H1 (cell line): ENCODE measurements at regions not wholly inside any gene's neighbourhood (a gene's known extent, or its start where the extent isn't known, plus 50 kb on each side); places are given as distances from the start of the nearest gene placed in this dataset.

Experiments used
- CTCF ChIA-PET: fragments of 300-600 bp; sonication (Branson Sonifier 250); formaldehyde crosslinking; loops from one replicate; lab custom pipeline; 2021; ENCODE audit not compliant: partially characterized antibody; lab: Charles Lee
- POLR2A ChIA-PET: fragments of 300-600 bp; sonication (Branson Sonifier 250); formaldehyde crosslinking; loops from one replicate; lab custom pipeline; 2021; ENCODE audit warnings: inconsistent platforms; ENCODE audit not compliant: partially characterized antibody; lab: Charles Lee
- DNase-seq, 2 experiments: peaks; one replicate each; pipeline versions ENCODE4 v3.0.0 to v3.0.0-alpha.2; 2010 to 2022; ENCODE audit warnings: low spot score in 2 of 2, low read depth in 1 of 2, mixed read lengths in 1 of 2
- FAIRE-seq: peaks from 2 replicates; lab custom pipeline; 2011; peaks lifted over from hg19 to GRCh38; lab: Jason Lieb, UNC
- H2AFZ ChIP-seq: 2 replicates; pipeline ENCODE4 v1.8.1; 2012; ENCODE audit warnings: low read length, inconsistent platforms
- H2AK5ac ChIP-seq: 2 replicates; pipeline ENCODE4 v1.6.1; 2013; ENCODE audit warnings: low read depth, low read length
- H2BK120ac ChIP-seq: replicated peaks from 2 replicates; pipeline ENCODE3; 2013; ENCODE audit warnings: low read depth, low read length, inconsistent platforms
- H2BK12ac ChIP-seq: 2 replicates; pipeline ENCODE4 v1.6.1; 2013; ENCODE audit warnings: low read depth, low read length
- H2BK15ac ChIP-seq: 2 replicates; pipeline ENCODE4 v1.6.1; 2013; ENCODE audit warnings: low read length
- H2BK20ac ChIP-seq: 2 replicates; pipeline ENCODE4 v1.6.1; 2013; ENCODE audit warnings: low read length
- H2BK5ac ChIP-seq: 2 replicates; pipeline ENCODE4 v1.6.1; 2013; ENCODE audit warnings: low read depth, low read length
- H3K14ac ChIP-seq: 2 replicates; pipeline ENCODE4 v1.6.1; 2013; ENCODE audit warnings: inconsistent platforms; ENCODE audit not compliant: insufficient read length
- H3K18ac ChIP-seq: 2 replicates; pipeline ENCODE4 v1.6.1; 2013; ENCODE audit warnings: low read length; ENCODE audit errors: extremely low read depth
- H3K23ac ChIP-seq: 2 replicates; pipeline ENCODE4 v1.6.1; 2013; ENCODE audit warnings: inconsistent platforms; ENCODE audit not compliant: insufficient read length
- H3K23me2 ChIP-seq: 2 replicates; pipeline ENCODE4 v1.6.1; 2013; ENCODE audit warnings: low read depth, low read length
- H3K27ac ChIP-seq: 2 replicates; pipeline ENCODE4 v1.6.1; 2011; ENCODE audit warnings: low read depth, low read length, inconsistent platforms
- H3K27me3 ChIP-seq, 4 experiments: replicated peaks in 1 of 4; 1 replicate in 1 of 4; 2 replicates in 3 of 4; pipeline versions ENCODE4 v1.6.1 to v1.8.1; 2011 to 2013; ENCODE audit warnings: low read length in 3 of 4, mild to moderate bottlenecking in 3 of 4, inconsistent platforms in 2 of 4, mixed read lengths in 2 of 4, moderate library complexity in 1 of 4; ENCODE audit not compliant: control insufficient read depth in 3 of 4, insufficient read depth in 3 of 4; ENCODE audit errors: extremely low read depth in 1 of 4
- H3K36me3 ChIP-seq, 4 experiments: 2 replicates each; pipeline versions ENCODE4 v1.6.1 to v1.8.1; 2011 to 2013; ENCODE audit warnings: mild to moderate bottlenecking in 4 of 4, low read length in 3 of 4, moderate library complexity in 2 of 4, control low read depth in 1 of 4, inconsistent platforms in 1 of 4; ENCODE audit not compliant: insufficient read depth in 4 of 4, control insufficient read depth in 2 of 4
- H3K4ac ChIP-seq: replicated peaks from 2 replicates; pipeline ENCODE3; 2013; ENCODE audit warnings: low read length, low read depth, mixed read lengths, inconsistent platforms; ENCODE audit not compliant: insufficient read length
- H3K4me1 ChIP-seq, 4 experiments: replicated peaks in 1 of 4; 1 replicate in 1 of 4; 2 replicates in 3 of 4; pipeline versions ENCODE4 v1.6.1 to v1.8.1; 2011 to 2013; ENCODE audit warnings: low read length in 3 of 4, inconsistent platforms in 2 of 4, mixed read lengths in 1 of 4; ENCODE audit not compliant: insufficient read depth in 4 of 4, control insufficient read depth in 3 of 4
- H3K4me2 ChIP-seq, 2 experiments: 2 replicates each; pipeline versions ENCODE4 v1.6.1 to v1.8.1; 2011 to 2013; ENCODE audit warnings: low read depth in 2 of 2, low read length in 2 of 2, control low read depth in 1 of 2, inconsistent platforms in 1 of 2, mild to moderate bottlenecking in 1 of 2; ENCODE audit not compliant: insufficient read depth in 1 of 2
- H3K4me3 ChIP-seq, 4 experiments: fragments of 200-600, 300-600 bp in 1 of 4; sonication (generic), shearing (Covaris generic), sonication (Bioruptor Twin) in 1 of 4; 2 replicates each; pipeline versions ENCODE4 v1.5.1 to v1.8.1; 2011 to 2016; ENCODE audit warnings: low read length in 4 of 4, low read depth in 3 of 4, control low read depth in 2 of 4, inconsistent platforms in 2 of 4, mild to moderate bottlenecking in 2 of 4, mixed read lengths in 1 of 4, moderate library complexity in 1 of 4; ENCODE audit not compliant: insufficient read depth in 2 of 4; ENCODE audit errors: extremely low read depth in 1 of 4
- H3K56ac ChIP-seq: replicated peaks from 2 replicates; pipeline ENCODE3; 2013; ENCODE audit warnings: low read depth, mild to moderate bottlenecking, mixed read lengths, low read length, inconsistent platforms; ENCODE audit not compliant: insufficient read length
- H3K79me1 ChIP-seq: 2 replicates; pipeline ENCODE4 v1.6.1; 2013; ENCODE audit warnings: low read depth, low read length, control low read depth
- H3K79me2 ChIP-seq, 2 experiments: 2 replicates each; pipeline versions ENCODE4 v1.6.1 to v1.8.1; 2012 to 2013; ENCODE audit warnings: low read length in 2 of 2, mild to moderate bottlenecking in 2 of 2, inconsistent platforms in 1 of 2; ENCODE audit not compliant: insufficient read depth in 2 of 2, control insufficient read depth in 1 of 2
- H3K9ac ChIP-seq, 4 experiments: replicated peaks in 1 of 4; 1 replicate in 1 of 4; 2 replicates in 3 of 4; pipeline versions ENCODE4 v1.6.1 to v1.8.1; 2011 to 2013; ENCODE audit warnings: low read depth in 3 of 4, low read length in 3 of 4, control low read depth in 2 of 4, mild to moderate bottlenecking in 2 of 4, moderate library complexity in 2 of 4, inconsistent platforms in 1 of 4; ENCODE audit errors: extremely low read depth in 1 of 4
- H3K9me3 ChIP-seq, 2 experiments: 2 replicates each; pipeline versions ENCODE4 v1.6.1 to v1.8.1; 2012 to 2013; ENCODE audit warnings: mild to moderate bottlenecking in 2 of 2, moderate library complexity in 2 of 2, control low read depth in 1 of 2, inconsistent platforms in 1 of 2, low read depth in 1 of 2, low read length in 1 of 2, mixed read lengths in 1 of 2; ENCODE audit not compliant: insufficient read depth in 2 of 2
- H4K20me1 ChIP-seq, 2 experiments: replicated peaks in 1 of 2; 2 replicates each; pipeline versions ENCODE3 to v1.8.1; 2011 to 2013; ENCODE audit warnings: inconsistent platforms in 2 of 2, low read length in 2 of 2, mild to moderate bottlenecking in 1 of 2; ENCODE audit not compliant: insufficient read depth in 2 of 2, control insufficient read depth in 1 of 2
- H4K5ac ChIP-seq: 2 replicates; pipeline ENCODE4 v1.6.1; 2013; ENCODE audit warnings: low read length, low read depth, mixed read lengths, inconsistent platforms; ENCODE audit not compliant: insufficient read length
- H4K8ac ChIP-seq: 2 replicates; pipeline ENCODE4 v1.8.0; 2013; ENCODE audit warnings: mild to moderate bottlenecking, moderate library complexity, low read length, inconsistent platforms; ENCODE audit not compliant: insufficient read depth; ENCODE audit errors: extremely low read depth
- H4K91ac ChIP-seq: replicated peaks from 2 replicates; pipeline ENCODE3; 2013; ENCODE audit warnings: low read length, mixed read lengths, inconsistent platforms; ENCODE audit not compliant: insufficient read length
- ASH2L ChIP-seq: fragments of 200-600, 300-600 bp; sonication (generic); IDR thresholded peaks from one replicate; pipeline ENCODE4 v1.7.1; 2017; ENCODE audit warnings: low read length
- CBX5 ChIP-seq: fragments of 300-800, 300-1000 bp; sonication (generic); IDR thresholded peaks from 2 replicates; pipeline ENCODE4 v1.7.1; 2016; ENCODE audit warnings: antibody characterized with exemption, low read length, low read depth
- CREB1 ChIP-seq: IDR thresholded peaks from 2 replicates; pipeline ENCODE4 v1.6.1; 2012; ENCODE audit warnings: inconsistent platforms
- EZH2 ChIP-seq: fragments of 200-600 bp; sonication (generic); IDR thresholded peaks from 2 replicates; pipeline ENCODE4 v1.7.1; 2012; ENCODE audit warnings: low read depth, mild to moderate bottlenecking, moderate library complexity, low read length, inconsistent platforms; ENCODE audit not compliant: severe bottlenecking
- SIX5 ChIP-seq: IDR thresholded peaks from 2 replicates; pipeline ENCODE4 v1.6.1; 2011; ENCODE audit warnings: mild to moderate bottlenecking, low read depth, low read length
- SP4 ChIP-seq: IDR thresholded peaks from 2 replicates; pipeline ENCODE4 v1.6.1; 2012; ENCODE audit warnings: low read length, inconsistent platforms
- WGBS, 2 experiments: shearing (Covaris generic) in 1 of 2; methylation state at CpG; one replicate each; pipeline versions ENCODE4 v1.1.6 to v1.1.7; 2013 to 2015; ENCODE audit warnings: low lambda C conversion rate in 2 of 2, mixed read lengths in 2 of 2, inconsistent platforms in 1 of 2, low coverage in 1 of 2, missing lambda C conversion rate in 1 of 2; ENCODE audit not compliant: insufficient replicate concordance in 2 of 2, insufficient coverage in 1 of 2, insufficient read length in 1 of 2; ENCODE audit errors: extremely low coverage in 1 of 2, missing lambda C conversion rate in 1 of 2; 5-methylcytosine and 5-hydroxymethylcytosine counted together
- TF ChIP-seq, protein P1 (sequence below), 3 experiments: IDR thresholded peaks; 1 replicate in 2 of 3; 2 replicates in 1 of 3; pipeline versions ENCODE4 v1.5.1 to v1.6.1; 2011; ENCODE audit warnings: low read length in 3 of 3, mild to moderate bottlenecking in 3 of 3, inconsistent platforms in 2 of 3, low read depth in 1 of 3, moderate library complexity in 1 of 3; ENCODE audit not compliant: insufficient read depth in 1 of 3; ENCODE audit errors: control extremely low read depth in 1 of 3

DNA sequence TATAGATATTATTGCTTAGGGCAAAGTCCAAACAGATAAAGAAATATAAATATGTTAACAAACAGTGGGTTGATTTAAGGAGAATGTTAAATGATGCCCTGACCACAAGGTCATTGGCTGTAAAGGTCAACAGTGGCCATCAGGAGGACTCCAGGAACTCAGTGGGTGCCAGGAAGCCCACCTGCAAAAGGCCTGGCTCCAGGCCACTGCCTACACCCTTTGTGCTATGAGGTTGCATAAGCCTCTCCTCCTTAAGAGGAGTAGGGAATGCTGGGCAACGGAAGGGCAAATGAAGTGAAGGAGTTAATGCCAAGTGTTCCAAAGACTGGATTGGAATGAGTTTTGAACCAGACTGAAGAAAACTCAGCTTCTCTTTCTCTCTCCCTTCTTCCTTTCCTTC lies 73.3 kb upstream of the ALX4 start:
- ChIA-PET CTCF (no interaction called here), POLR2A (no interaction called here)
- Histone ChIP-seq H2BK15ac (no peak overlapping the region), H3K4me2 (no peak overlapping the region), H4K20me1 (no peaks in the 10 kb centered on the region), H4K8ac (no peak overlapping the region), H2BK20ac (no peak overlapping the region), H4K5ac (no peak overlapping the region), H3K4ac (no peak overlapping the region), H2AK5ac (no peak overlapping the region), H2BK12ac (no peak overlapping the region), H4K91ac (no peak overlapping the region), H3K4me1 (no peaks in the 10 kb centered on the region), H3K9ac (no peak overlapping the region), H3K18ac (no peak overlapping the region), H3K23me2 (no peaks in the 10 kb centered on the region), H3K14ac (no peak overlapping the region), H3K79me2 (no peaks in the 10 kb centered on the region), H3K23ac (no peak overlapping the region), H2BK5ac (no peak overlapping the region), H3K4me3 (no peak overlapping the region), H3K27ac (no peak overlapping the region), H3K56ac (no peak overlapping the region), H2BK120ac (no peak overlapping the region), H3K79me1 (no peaks in the 10 kb centered on the region), H3K9me3 (no peaks in the 10 kb centered on the region), H3K27me3 (no peaks in the 10 kb centered on the region; a peak in 1 of 7 replicates), H3K36me3 (no peaks in the 10 kb centered on the region), H2AFZ (no peak overlapping the region)
- TF ChIP-seq SIX5 (no peak), ASH2L (no peak), CBX5 (no peak), EZH2 (no peak), CREB1 (no peak), SP4 (no peak)
- TF ChIP-seq, protein P1, sequence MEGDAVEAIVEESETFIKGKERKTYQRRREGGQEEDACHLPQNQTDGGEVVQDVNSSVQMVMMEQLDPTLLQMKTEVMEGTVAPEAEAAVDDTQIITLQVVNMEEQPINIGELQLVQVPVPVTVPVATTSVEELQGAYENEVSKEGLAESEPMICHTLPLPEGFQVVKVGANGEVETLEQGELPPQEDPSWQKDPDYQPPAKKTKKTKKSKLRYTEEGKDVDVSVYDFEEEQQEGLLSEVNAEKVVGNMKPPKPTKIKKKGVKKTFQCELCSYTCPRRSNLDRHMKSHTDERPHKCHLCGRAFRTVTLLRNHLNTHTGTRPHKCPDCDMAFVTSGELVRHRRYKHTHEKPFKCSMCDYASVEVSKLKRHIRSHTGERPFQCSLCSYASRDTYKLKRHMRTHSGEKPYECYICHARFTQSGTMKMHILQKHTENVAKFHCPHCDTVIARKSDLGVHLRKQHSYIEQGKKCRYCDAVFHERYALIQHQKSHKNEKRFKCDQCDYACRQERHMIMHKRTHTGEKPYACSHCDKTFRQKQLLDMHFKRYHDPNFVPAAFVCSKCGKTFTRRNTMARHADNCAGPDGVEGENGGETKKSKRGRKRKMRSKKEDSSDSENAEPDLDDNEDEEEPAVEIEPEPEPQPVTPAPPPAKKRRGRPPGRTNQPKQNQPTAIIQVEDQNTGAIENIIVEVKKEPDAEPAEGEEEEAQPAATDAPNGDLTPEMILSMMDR (IDR thresholded peaks at IDR 0.05; ENCODE audit: control extremely low read depth in 1 of 3, insufficient read depth in 1 of 3, low read depth in 1 of 3, low read length in 3 of 3), result no peak
- FAIRE-seq (no peak), DNase-seq (no peak)
- 100% methylated on average over 1 of the region's 1 CpG; no CpG with 5 or more reads in 1 of the 2 experiments for WGBS, 2 experiments
